MM.1S (cell line): ENCODE measurements at regions not wholly inside any gene's neighbourhood (a gene's known extent, or its start where the extent isn't known, plus 50 kb on each side); places are given as distances from the start of the nearest gene placed in this dataset.

ENCODE experiments used
- DNase-seq: peaks from one replicate; pipeline ENCODE4 v3.0.0-alpha.2; 2015
- H2AFZ ChIP-seq: fragments of 300-600 bp; sonication (generic); 2 replicates; pipeline ENCODE4 v1.6.0; 2016; ENCODE audit warnings: antibody characterized with exemption, low read length
- H3F3A ChIP-seq: fragments of 300-600 bp; sonication (generic); 2 replicates; pipeline ENCODE4 v1.6.1; 2016; ENCODE audit warnings: mild to moderate bottlenecking, antibody characterized with exemption, low read length, moderate library complexity, mixed read lengths; ENCODE audit not compliant: insufficient read depth
- H3K27ac ChIP-seq: fragments of 300-600 bp; sonication (generic); 2 replicates; pipeline ENCODE4 v1.5.1; 2016; ENCODE audit warnings: mild to moderate bottlenecking, low read length
- H3K27me3 ChIP-seq: fragments of 300-600 bp; sonication (generic); replicated peaks from 2 replicates; pipeline ENCODE4 v1.6.0; 2016; ENCODE audit warnings: low read length; ENCODE audit not compliant: insufficient read depth
- H3K36me3 ChIP-seq: fragments of 300-600 bp; sonication (generic); replicated peaks from 2 replicates; pipeline ENCODE4 v1.6.1; 2016; ENCODE audit warnings: mild to moderate bottlenecking, low read length, mixed read lengths; ENCODE audit not compliant: insufficient read depth
- H3K4me1 ChIP-seq: fragments of 300-600 bp; sonication (generic); 2 replicates; pipeline ENCODE4 v1.6.1; 2016; ENCODE audit warnings: low read length, mixed read lengths
- H3K4me2 ChIP-seq: fragments of 300-600 bp; sonication (generic); 2 replicates; pipeline ENCODE4 v1.6.0; 2016; ENCODE audit warnings: low read depth, low read length
- H3K4me3 ChIP-seq: fragments of 300-600 bp; sonication (generic); 2 replicates; pipeline ENCODE4 v1.5.1; 2016; ENCODE audit warnings: low read length, mixed read lengths
- H3K79me2 ChIP-seq: fragments of 300-600 bp; sonication (generic); 2 replicates; pipeline ENCODE4 v1.6.1; 2016; ENCODE audit warnings: mixed run types, low read length, mixed read lengths
- H3K9ac ChIP-seq: fragments of 300-600 bp; sonication (generic); 2 replicates; pipeline ENCODE4 v1.6.1; 2016; ENCODE audit warnings: low read length, mixed read lengths
- H3K9me2 ChIP-seq: fragments of 300-600 bp; sonication (generic); replicated peaks from 2 replicates; pipeline ENCODE4 v1.6.1; 2016; ENCODE audit warnings: mild to moderate bottlenecking, low read length, mixed read lengths; ENCODE audit not compliant: insufficient read depth
- H3K9me3 ChIP-seq: fragments of 300-600 bp; sonication (generic); replicated peaks from 2 replicates; pipeline ENCODE4 v1.6.1; 2016; ENCODE audit warnings: mild to moderate bottlenecking, low read length, mixed read lengths; ENCODE audit not compliant: insufficient read depth
- H4K20me1 ChIP-seq: fragments of 300-600 bp; sonication (generic); 2 replicates; pipeline ENCODE4 v1.6.1; 2016; ENCODE audit warnings: mild to moderate bottlenecking, low read length, moderate library complexity, mixed read lengths; ENCODE audit not compliant: insufficient read depth
- CTCF ChIP-seq: fragments of 300-600 bp; sonication (generic); IDR thresholded peaks from 2 replicates; pipeline ENCODE4 v1.5.1; 2016; ENCODE audit warnings: antibody characterized with exemption, low read length, mixed read lengths
- EZH2 ChIP-seq: fragments of 300-600 bp; sonication (generic); optimal IDR thresholded peaks from 2 replicates; pipeline ENCODE3; 2017; ENCODE audit warnings: low read depth, mild to moderate bottlenecking, antibody characterized with exemption, low read length, mixed read lengths
- EZH2phosphoT487 ChIP-seq: fragments of 300-600 bp; sonication (generic); IDR thresholded peaks from 2 replicates; pipeline ENCODE4 v1.6.1; 2018; ENCODE audit warnings: antibody characterized with exemption, low read length

- no peaks in the 10 kb centered on the region for H4K20me1 ChIP-seq
- no peaks in the 10 kb centered on the region for H3F3A ChIP-seq
- no peak overlapping the region for H2AFZ ChIP-seq
- no peak overlapping the region for H3K4me2 ChIP-seq
- no peaks in the 10 kb centered on the region for H3K79me2 ChIP-seq
- H3K9me2 ChIP-seq: no peaks in the 10 kb centered on the region
- no peak overlapping the region for H3K4me3 ChIP-seq
- DNase-seq: no peak
- no peak overlapping the region for H3K9ac ChIP-seq
- TF ChIP-seq EZH2: no peak
- TF ChIP-seq EZH2phosphoT487: no peak
- H3K27ac ChIP-seq: no peak overlapping the region
- no peaks in the 10 kb centered on the region for H3K27me3 ChIP-seq
- no peaks in the 10 kb centered on the region for H3K36me3 ChIP-seq
- no peaks in the 10 kb centered on the region for H3K9me3 ChIP-seq
- no peaks in the 10 kb centered on the region for H3K4me1 ChIP-seq
Measured at GRCh38 chr15:100737214-100737613, 134.8 kb downstream of the ASB7 start.

- H3K36me3 ChIP-seq: no peaks in the 10 kb centered on the region
- H3F3A ChIP-seq: no peaks in the 10 kb centered on the region
- no peaks in the 10 kb centered on the region for H4K20me1 ChIP-seq
Measured at GRCh38 chr15:100738614-100739013, 136.2 kb downstream of the ASB7 start.

GRCh38 chr15:100740138-100740537 is 137.7 kb downstream of the ASB7 start:
- Histone ChIP-seq H3K27ac (no peak overlapping the region), H2AFZ (no peak overlapping the region), H4K20me1 (no peaks in the 10 kb centered on the region), H3K79me2 (no peaks in the 10 kb centered on the region), H3K4me2 (no peak overlapping the region), H3K4me1 (no peaks in the 10 kb centered on the region), H3K27me3 (no peaks in the 10 kb centered on the region), H3K36me3 (no peaks in the 10 kb centered on the region), H3K4me3 (no peak overlapping the region), H3K9me3 (no peaks in the 10 kb centered on the region), H3K9ac (no peak overlapping the region), H3F3A (no peaks in the 10 kb centered on the region), H3K9me2 (no peaks in the 10 kb centered on the region)
- no peak for TF ChIP-seq EZH2
- DNase-seq: no peak

More at GRCh38 chr15:100738614-100739013, 136.2 kb downstream of the ASB7 start:
- no peak for DNase-seq
- Histone ChIP-seq H3K27me3 (no peaks in the 10 kb centered on the region), H3K9me2 (no peaks in the 10 kb centered on the region), H3K79me2 (no peaks in the 10 kb centered on the region), H3K4me2 (no peak overlapping the region), H2AFZ (no peak overlapping the region), H3K9ac (no peak overlapping the region), H3K4me3 (no peak overlapping the region), H3K4me1 (no peaks in the 10 kb centered on the region), H3K27ac (no peak overlapping the region), H3K9me3 (no peaks in the 10 kb centered on the region)
- TF ChIP-seq EZH2phosphoT487 (no peak), EZH2 (no peak), CTCF (no peak)

- H3K9ac ChIP-seq: no peak overlapping the region
- no peak overlapping the region for H2AFZ ChIP-seq
- no peaks in the 10 kb centered on the region for H3K4me1 ChIP-seq
- TF ChIP-seq CTCF (no peak), EZH2 (no peak), EZH2phosphoT487 (no peak)
- no peaks in the 10 kb centered on the region for H3K9me2 ChIP-seq
- DNase-seq: no peak
- H4K20me1 ChIP-seq: no peaks in the 10 kb centered on the region
- no peak overlapping the region for H3K4me3 ChIP-seq
- H3F3A ChIP-seq: no peaks in the 10 kb centered on the region
- H3K79me2 ChIP-seq: no peaks in the 10 kb centered on the region
- no peaks in the 10 kb centered on the region for H3K27me3 ChIP-seq
- H3K9me3 ChIP-seq: no peaks in the 10 kb centered on the region
- no peak overlapping the region for H3K4me2 ChIP-seq
- no peaks in the 10 kb centered on the region for H3K36me3 ChIP-seq
- H3K27ac ChIP-seq: no peak overlapping the region
Measured at GRCh38 chr15:100751585-100751984, 128.0 kb upstream of the ALDH1A3 start.
